ENCODE measurements at regions not wholly inside any gene's neighbourhood (a gene's known extent, or its start where the extent isn't known, plus 50 kb on each side); places are given as distances from the start of the nearest gene placed in this dataset.

DNA sequence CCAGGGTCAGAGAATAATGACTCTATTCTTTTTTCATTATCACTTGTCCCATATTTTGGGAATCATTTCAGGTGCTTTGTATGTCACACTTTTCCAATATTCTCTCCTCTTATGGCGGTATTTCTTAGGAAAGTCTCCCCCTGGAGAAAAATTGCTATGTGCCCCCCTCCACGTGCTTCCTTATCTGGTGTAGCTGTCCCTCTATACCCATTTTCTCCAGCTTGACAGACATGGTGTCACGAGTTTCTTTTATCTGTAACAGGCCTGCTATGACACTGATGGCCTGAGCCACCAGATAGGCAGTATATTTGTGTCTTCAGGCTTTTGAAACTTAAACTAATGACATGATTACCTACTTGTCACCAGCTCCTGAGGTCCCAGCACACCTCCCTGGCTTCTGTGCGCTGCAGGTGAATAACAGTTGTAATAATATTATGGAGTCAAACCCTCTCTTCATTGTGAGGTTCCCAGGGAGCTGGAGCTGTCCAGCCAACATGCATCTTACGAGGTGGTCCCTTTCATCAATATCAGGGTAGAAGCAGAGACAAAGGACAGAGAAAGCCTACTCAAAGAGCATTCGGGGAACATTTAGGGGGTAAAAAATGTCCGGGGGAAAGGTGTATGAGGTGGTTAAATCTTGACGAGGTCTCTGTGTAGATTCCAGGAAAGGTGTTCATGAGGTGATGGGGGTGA lies 71.2 kb upstream of the DUSP10 start:
- TF ChIP-seq, protein P1, sequence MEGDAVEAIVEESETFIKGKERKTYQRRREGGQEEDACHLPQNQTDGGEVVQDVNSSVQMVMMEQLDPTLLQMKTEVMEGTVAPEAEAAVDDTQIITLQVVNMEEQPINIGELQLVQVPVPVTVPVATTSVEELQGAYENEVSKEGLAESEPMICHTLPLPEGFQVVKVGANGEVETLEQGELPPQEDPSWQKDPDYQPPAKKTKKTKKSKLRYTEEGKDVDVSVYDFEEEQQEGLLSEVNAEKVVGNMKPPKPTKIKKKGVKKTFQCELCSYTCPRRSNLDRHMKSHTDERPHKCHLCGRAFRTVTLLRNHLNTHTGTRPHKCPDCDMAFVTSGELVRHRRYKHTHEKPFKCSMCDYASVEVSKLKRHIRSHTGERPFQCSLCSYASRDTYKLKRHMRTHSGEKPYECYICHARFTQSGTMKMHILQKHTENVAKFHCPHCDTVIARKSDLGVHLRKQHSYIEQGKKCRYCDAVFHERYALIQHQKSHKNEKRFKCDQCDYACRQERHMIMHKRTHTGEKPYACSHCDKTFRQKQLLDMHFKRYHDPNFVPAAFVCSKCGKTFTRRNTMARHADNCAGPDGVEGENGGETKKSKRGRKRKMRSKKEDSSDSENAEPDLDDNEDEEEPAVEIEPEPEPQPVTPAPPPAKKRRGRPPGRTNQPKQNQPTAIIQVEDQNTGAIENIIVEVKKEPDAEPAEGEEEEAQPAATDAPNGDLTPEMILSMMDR (IDR thresholded peaks at IDR 0.05 in 8 of 11, conservative IDR thresholded peaks at IDR 0.05 in 3 of 11) = no peak
- TF ChIP-seq POLR2A (IDR thresholded peaks at IDR 0.05) (no peak), POLR2AphosphoS5 (IDR thresholded peaks at IDR 0.05) (no peak)
